ENCODE measurements at regions not wholly inside any gene's neighbourhood (a gene's known extent, or its start where the extent isn't known, plus 50 kb on each side); places are given as distances from the start of the nearest gene placed in this dataset.

- TF ChIP-seq CTCF (IDR thresholded peaks at IDR 0.05) (peak; percentile 5), EZH2 (IDR thresholded peaks at IDR 0.05; ENCODE audit: borderline replicate concordance, insufficient read depth, low read depth, low read length, poor library complexity, severe bottlenecking) (no peak)
Observed at GRCh38 chr10:4117604-4118003, 332.6 kb upstream of the KLF6 start.

All from B cell (primary cell).